PC-3 (cell line): ENCODE measurements at regions not wholly inside any gene's neighbourhood (a gene's known extent, or its start where the extent isn't known, plus 50 kb on each side); places are given as distances from the start of the nearest gene placed in this dataset.

Source experiments
- EZH2 ChIP-seq: fragments of 300-600 bp; sonication (generic); IDR thresholded peaks from one replicate; pipeline ENCODE4 v1.6.1; 2017; ENCODE audit warnings: antibody characterized with exemption, mild to moderate bottlenecking, low read length; ENCODE audit not compliant: unreplicated experiment
- EZH2phosphoT487 ChIP-seq: fragments of 300-600 bp; sonication (generic); IDR thresholded peaks from 2 replicates; pipeline ENCODE4 v1.6.1; 2018; ENCODE audit warnings: mild to moderate bottlenecking, antibody characterized with exemption, low read length, borderline replicate concordance
- TF ChIP-seq, protein P1 (sequence below): fragments of 300-600 bp; sonication (generic); conservative IDR thresholded peaks from 2 replicates; pipeline ENCODE4 v1.5.1; 2017; ENCODE audit warnings: antibody characterized with exemption, low read depth, mild to moderate bottlenecking, low read length

DNA sequence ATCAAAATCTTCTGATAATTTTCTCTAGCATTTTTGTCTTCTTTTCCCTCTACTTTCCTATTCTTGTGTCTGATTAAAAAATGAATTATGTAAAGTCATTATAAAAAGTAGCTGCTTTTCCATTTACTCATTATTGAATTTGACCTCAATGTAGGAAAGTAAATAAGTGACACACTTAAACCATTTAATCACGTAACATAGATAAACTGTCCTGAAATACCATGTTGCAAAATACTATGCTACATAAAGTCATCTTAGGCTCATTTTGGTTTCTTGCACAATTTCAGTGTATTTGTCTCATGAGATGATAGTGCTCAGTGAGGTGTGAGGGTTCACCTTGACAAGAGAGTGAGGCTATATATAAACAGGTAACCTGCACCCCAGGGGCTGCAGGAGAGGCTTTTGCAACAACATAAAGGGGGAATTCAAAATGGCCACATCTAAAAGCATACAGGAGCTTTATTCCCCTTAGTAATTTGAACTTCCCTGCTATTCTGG, 502.7 kb downstream of the RNF144A start:
- TF ChIP-seq, protein P1, sequence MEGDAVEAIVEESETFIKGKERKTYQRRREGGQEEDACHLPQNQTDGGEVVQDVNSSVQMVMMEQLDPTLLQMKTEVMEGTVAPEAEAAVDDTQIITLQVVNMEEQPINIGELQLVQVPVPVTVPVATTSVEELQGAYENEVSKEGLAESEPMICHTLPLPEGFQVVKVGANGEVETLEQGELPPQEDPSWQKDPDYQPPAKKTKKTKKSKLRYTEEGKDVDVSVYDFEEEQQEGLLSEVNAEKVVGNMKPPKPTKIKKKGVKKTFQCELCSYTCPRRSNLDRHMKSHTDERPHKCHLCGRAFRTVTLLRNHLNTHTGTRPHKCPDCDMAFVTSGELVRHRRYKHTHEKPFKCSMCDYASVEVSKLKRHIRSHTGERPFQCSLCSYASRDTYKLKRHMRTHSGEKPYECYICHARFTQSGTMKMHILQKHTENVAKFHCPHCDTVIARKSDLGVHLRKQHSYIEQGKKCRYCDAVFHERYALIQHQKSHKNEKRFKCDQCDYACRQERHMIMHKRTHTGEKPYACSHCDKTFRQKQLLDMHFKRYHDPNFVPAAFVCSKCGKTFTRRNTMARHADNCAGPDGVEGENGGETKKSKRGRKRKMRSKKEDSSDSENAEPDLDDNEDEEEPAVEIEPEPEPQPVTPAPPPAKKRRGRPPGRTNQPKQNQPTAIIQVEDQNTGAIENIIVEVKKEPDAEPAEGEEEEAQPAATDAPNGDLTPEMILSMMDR, result no peak
- TF ChIP-seq EZH2 (no peak), EZH2phosphoT487 (no peak)
